Neuronal stem cell (in vitro differentiated cells): ENCODE measurements at regions not wholly inside any gene's neighbourhood (a gene's known extent, or its start where the extent isn't known, plus 50 kb on each side); places are given as distances from the start of the nearest gene placed in this dataset.

ENCODE experiments used
- DNase-seq: peaks from one replicate; pipeline ENCODE4 v3.0.0-alpha.2; 2013; ENCODE audit warnings: low spot score
- H2AFZ ChIP-seq: one replicate; pipeline ENCODE4 v1.6.1; 2013; ENCODE audit warnings: mild to moderate bottlenecking, low read length, inconsistent platforms
- H2AK5ac ChIP-seq: 2 replicates; pipeline ENCODE4 v1.6.1; 2013; ENCODE audit warnings: low read depth, mild to moderate bottlenecking, inconsistent platforms, low read length, moderate library complexity, mixed read lengths
- H2BK120ac ChIP-seq: 2 replicates; pipeline ENCODE4 v1.6.1; 2013; ENCODE audit warnings: low read depth, mild to moderate bottlenecking, inconsistent platforms, low read length, moderate library complexity, mixed read lengths
- H2BK12ac ChIP-seq: one replicate; pipeline ENCODE4 v1.6.1; 2013; ENCODE audit warnings: low read length, inconsistent platforms
- H2BK15ac ChIP-seq: 2 replicates; pipeline ENCODE4 v1.6.1; 2013; ENCODE audit warnings: mild to moderate bottlenecking, low read length, inconsistent platforms, mixed read lengths
- H2BK5ac ChIP-seq: one replicate; pipeline ENCODE4 v1.6.1; 2013; ENCODE audit warnings: inconsistent platforms, mild to moderate bottlenecking, low read length, moderate library complexity
- H3K14ac ChIP-seq: one replicate; pipeline ENCODE4 v1.6.1; 2013; ENCODE audit warnings: low read length, inconsistent platforms
- H3K18ac ChIP-seq: 2 replicates; pipeline ENCODE4 v1.6.1; 2013; ENCODE audit warnings: low read length, inconsistent platforms
- H3K23ac ChIP-seq: 2 replicates; pipeline ENCODE4 v1.6.1; 2013; ENCODE audit warnings: low read depth, mild to moderate bottlenecking, mixed read lengths, low read length, inconsistent platforms; ENCODE audit not compliant: poor library complexity
- H3K27ac ChIP-seq: replicated peaks from 3 replicates; pipeline ENCODE4 v1.5.1; 2013; ENCODE audit warnings: low read length, inconsistent platforms
- H3K27me3 ChIP-seq, 3 experiments: 2 replicates each; pipeline ENCODE4 v1.6.1; 2013; ENCODE audit warnings: low read length in 3 of 3, mild to moderate bottlenecking in 2 of 3, inconsistent platforms in 1 of 3, low read depth in 1 of 3, mixed read lengths in 1 of 3, moderate library complexity in 1 of 3; ENCODE audit not compliant: control insufficient read depth in 3 of 3, insufficient read depth in 3 of 3
- H3K36me3 ChIP-seq, 2 donors: replicated peaks in 1 of 2; 2 replicates each; pipeline ENCODE4 v1.6.1; 2013; ENCODE audit warnings: low read length in 2 of 2; ENCODE audit not compliant: control insufficient read depth in 2 of 2, insufficient read depth in 2 of 2
- H3K4ac ChIP-seq: 2 replicates; pipeline ENCODE4 v1.6.1; 2013; ENCODE audit warnings: inconsistent platforms, mild to moderate bottlenecking, low read length, moderate library complexity
- H3K4me1 ChIP-seq, 2 donors: 1 replicate in 1 of 2; 2 replicates in 1 of 2; pipeline ENCODE4 v1.6.1; 2013; ENCODE audit warnings: low read length in 2 of 2, low read depth in 1 of 2; ENCODE audit not compliant: control insufficient read depth in 2 of 2, insufficient read depth in 1 of 2
- H3K4me2 ChIP-seq: one replicate; pipeline ENCODE4 v1.6.1; 2013; ENCODE audit warnings: mild to moderate bottlenecking, low read length, inconsistent platforms; ENCODE audit not compliant: insufficient read depth, poor library complexity, severe bottlenecking
- H3K4me3 ChIP-seq, 2 donors: 2 replicates each; pipeline ENCODE4 v1.5.1; 2013; ENCODE audit warnings: low read length in 2 of 2, mild to moderate bottlenecking in 2 of 2, inconsistent platforms in 1 of 2, moderate library complexity in 1 of 2
- H3K79me1 ChIP-seq: one replicate; pipeline ENCODE4 v1.6.1; 2013; ENCODE audit warnings: low read depth, mild to moderate bottlenecking, inconsistent platforms, low read length, moderate library complexity
- H3K9ac ChIP-seq: one replicate; pipeline ENCODE4 v1.6.1; 2013; ENCODE audit warnings: mild to moderate bottlenecking, low read depth, low read length, inconsistent platforms; ENCODE audit not compliant: poor library complexity
- H3K9me3 ChIP-seq, 2 donors: replicated peaks in 1 of 2; 2 replicates each; pipeline versions ENCODE3 to v1.6.1; 2013; ENCODE audit warnings: low read length in 2 of 2, mild to moderate bottlenecking in 2 of 2, inconsistent platforms in 1 of 2, low read depth in 1 of 2, mixed read lengths in 1 of 2, moderate library complexity in 1 of 2; ENCODE audit not compliant: control insufficient read depth in 2 of 2, insufficient read depth in 1 of 2
- H4K8ac ChIP-seq: one replicate; pipeline ENCODE4 v1.6.1; 2013; ENCODE audit warnings: low read depth, mild to moderate bottlenecking, inconsistent platforms, low read length, moderate library complexity
- H4K91ac ChIP-seq: one replicate; pipeline ENCODE4 v1.6.1; 2013; ENCODE audit warnings: low read length, low read depth, mild to moderate bottlenecking, inconsistent platforms; ENCODE audit not compliant: poor library complexity
- WGBS, 2 donors: extraction: QIAGEN DNeasy Blood & Tissue Kit; methylation state at CpG; one replicate each; pipeline ENCODE4 v1.1.7; 2013; ENCODE audit warnings: missing lambda C conversion rate in 2 of 2, mixed read lengths in 1 of 2; ENCODE audit not compliant: insufficient read length in 2 of 2, insufficient replicate concordance in 1 of 2; ENCODE audit errors: extremely low coverage in 2 of 2; 5-methylcytosine and 5-hydroxymethylcytosine counted together

DNA sequence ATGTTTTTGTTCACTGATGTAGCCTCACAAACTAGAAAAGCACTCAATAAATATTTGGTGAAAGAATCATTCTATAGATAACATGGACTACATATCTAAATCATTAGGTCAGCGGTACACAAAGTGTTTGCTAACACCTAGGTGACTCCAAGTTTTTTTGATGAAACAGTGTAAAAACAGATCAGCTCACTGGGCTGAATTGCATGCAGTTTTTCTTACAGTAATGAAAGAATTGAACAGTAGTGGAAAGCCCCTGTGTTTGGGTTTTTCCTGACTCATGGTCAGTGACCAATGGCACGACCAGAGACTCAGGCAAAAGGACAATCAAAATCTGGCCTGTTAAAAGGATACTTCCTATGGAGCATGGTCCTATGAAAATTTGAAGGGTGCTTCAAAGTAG, 384.3 kb upstream of the EPHA6 start:
- Histone ChIP-seq H3K4ac (no peak overlapping the region), H3K27ac (no peak overlapping the region), H3K4me2 (no peak overlapping the region), H3K4me1 (no peaks in the 10 kb centered on the region), H3K79me1 (no peaks in the 10 kb centered on the region), H3K18ac (no peak overlapping the region), H3K9me3 (no peaks in the 10 kb centered on the region), H3K9ac (no peak overlapping the region), H2AK5ac (no peak overlapping the region), H2BK5ac (no peak overlapping the region), H4K91ac (no peak overlapping the region), H2BK120ac (no peak overlapping the region), H4K8ac (no peak overlapping the region), H3K27me3 (no peaks in the 10 kb centered on the region), H3K14ac (no peak overlapping the region), H2BK12ac (no peak overlapping the region), H2BK15ac (no peak overlapping the region), H3K4me3 (no peak overlapping the region), H3K36me3 (no peaks in the 10 kb centered on the region), H2AFZ (no peak overlapping the region), H3K23ac (no peak overlapping the region)
- DNase-seq = no peak
- no CpG with 5 or more reads among the region's 2 CpGs for WGBS, 2 donors

DNA sequence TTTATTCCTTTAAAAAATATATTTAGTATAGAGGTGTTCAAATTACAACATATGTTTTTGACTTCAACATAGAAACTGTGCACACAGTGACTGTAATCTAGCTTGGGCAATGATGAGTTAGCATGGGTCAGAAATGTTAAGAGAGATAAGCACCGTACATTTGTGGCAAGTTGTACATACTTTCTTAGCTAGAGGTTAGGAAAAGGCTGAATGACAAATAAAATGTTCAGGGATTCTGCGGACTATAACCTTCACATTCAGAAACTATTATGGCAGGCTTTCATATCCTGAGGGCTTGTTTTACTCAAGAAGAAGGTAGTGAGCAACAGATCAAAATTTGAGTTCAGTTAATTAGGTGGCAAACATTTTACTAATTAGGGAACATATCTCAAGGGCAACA, 379.7 kb upstream of the EPHA6 start:
- Histone ChIP-seq H3K23ac (no peak overlapping the region), H4K91ac (no peak overlapping the region), H3K4ac (no peak overlapping the region), H2BK12ac (no peak overlapping the region), H3K36me3 (no peaks in the 10 kb centered on the region), H3K27me3 (no peaks in the 10 kb centered on the region), H2BK5ac (no peak overlapping the region), H3K9me3 (no peaks in the 10 kb centered on the region), H2AFZ (no peak overlapping the region), H3K27ac (no peak overlapping the region), H3K4me2 (no peak overlapping the region), H4K8ac (no peak overlapping the region), H3K4me1 (no peaks in the 10 kb centered on the region), H2BK120ac (no peak overlapping the region), H2BK15ac (no peak overlapping the region), H2AK5ac (no peak overlapping the region), H3K14ac (no peak overlapping the region), H3K4me3 (no peak overlapping the region), H3K18ac (no peak overlapping the region), H3K79me1 (no peaks in the 10 kb centered on the region), H3K9ac (no peak overlapping the region)
- DNase-seq = no peak
- WGBS, 2 donors = no CpG with 5 or more reads among the region's 2 CpGs

DNA sequence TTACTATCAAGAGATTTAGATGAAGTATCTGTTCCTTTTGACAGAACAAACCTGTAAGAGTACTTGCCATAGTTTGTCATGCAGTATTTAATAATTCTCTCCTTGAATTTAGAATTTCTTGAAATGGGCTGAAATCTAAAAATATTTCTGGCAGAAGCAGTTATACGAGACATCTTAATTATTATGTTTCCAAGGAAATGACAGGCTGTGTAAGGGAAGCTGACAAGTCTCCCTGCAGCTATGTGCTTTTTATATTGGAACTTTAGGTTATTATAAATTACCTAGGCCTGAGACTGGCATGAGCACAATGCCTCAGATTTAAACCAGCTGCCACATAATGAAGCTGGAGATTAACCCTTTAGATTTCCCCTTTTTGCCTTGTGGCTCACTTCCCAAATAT, 365.0 kb upstream of the EPHA6 start:
- H3K9ac ChIP-seq = no peak overlapping the region
- H3K4me2 ChIP-seq = no peak overlapping the region
- H3K27me3 ChIP-seq = no peaks in the 10 kb centered on the region
- H3K4me3 ChIP-seq = no peak overlapping the region
- H3K9me3 ChIP-seq = no peaks in the 10 kb centered on the region
- peak overlapping the region; percentile 27 for H2AFZ ChIP-seq
- peaks cover 0 to 21% of the 10 kb centered on the region in 2 donors for H3K4me1 ChIP-seq
- H3K36me3 ChIP-seq = no peaks in the 10 kb centered on the region
- H3K27ac ChIP-seq = no peak overlapping the region
- H3K18ac ChIP-seq = no peak overlapping the region
- H2BK120ac ChIP-seq = no peak overlapping the region
- no peak overlapping the region for H3K4ac ChIP-seq
- no peak overlapping the region for H3K14ac ChIP-seq
- no peak overlapping the region for H2BK5ac ChIP-seq
- no peak overlapping the region for H2BK15ac ChIP-seq
- no peak overlapping the region for H4K91ac ChIP-seq
- H2BK12ac ChIP-seq = no peak overlapping the region
- no peak overlapping the region for H4K8ac ChIP-seq
- H2AK5ac ChIP-seq = no peak overlapping the region
- WGBS, 2 donors = no CpG with 5 or more reads among the region's 1 CpG
- no peak overlapping the region for H3K23ac ChIP-seq
- no peak for DNase-seq
- no peaks in the 10 kb centered on the region for H3K79me1 ChIP-seq

DNA sequence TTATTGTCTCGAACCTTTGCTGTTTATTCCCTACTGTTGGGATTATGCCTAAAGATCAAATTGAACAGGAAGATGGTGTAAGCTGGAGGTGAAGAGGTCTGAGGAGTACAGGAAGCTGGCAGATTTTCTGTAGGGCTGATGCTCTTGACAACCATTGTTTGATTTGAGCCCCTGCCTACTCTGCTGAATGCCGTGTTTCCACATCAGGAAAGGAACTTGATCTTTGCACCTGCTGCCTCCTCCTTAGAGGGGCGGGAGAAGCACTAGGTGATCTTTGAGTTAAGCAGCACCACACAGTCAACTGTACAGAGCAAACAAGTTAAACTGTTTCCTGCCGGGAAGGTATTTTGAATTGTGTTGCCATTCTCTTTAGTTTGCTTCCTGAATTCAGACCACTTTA, 364.6 kb upstream of the EPHA6 start:
- Histone ChIP-seq H3K27ac (no peak overlapping the region), H4K91ac (no peak overlapping the region), H3K18ac (no peak overlapping the region), H2BK12ac (no peak overlapping the region), H2BK120ac (no peak overlapping the region), H3K36me3 (no peaks in the 10 kb centered on the region), H3K9me3 (no peaks in the 10 kb centered on the region), H4K8ac (no peak overlapping the region), H2BK5ac (no peak overlapping the region), H3K23ac (no peak overlapping the region), H3K79me1 (no peaks in the 10 kb centered on the region), H2AFZ (peak overlapping the region; percentile 27), H2AK5ac (no peak overlapping the region), H3K9ac (no peak overlapping the region), H3K4me1 (peaks cover 0 to 21% of the 10 kb centered on the region in 2 donors), H3K4ac (no peak overlapping the region), H3K4me2 (no peak overlapping the region), H3K4me3 (no peak overlapping the region), H3K14ac (no peak overlapping the region), H3K27me3 (no peaks in the 10 kb centered on the region), H2BK15ac (no peak overlapping the region)
- DNase-seq = peak; percentile 1
- no CpG with 5 or more reads among the region's 4 CpGs for WGBS, 2 donors
